Colonic mucosa (tissue), 4 donors: ENCODE measurements at regions not wholly inside any gene's neighbourhood (a gene's known extent, or its start where the extent isn't known, plus 50 kb on each side); places are given as distances from the start of the nearest gene placed in this dataset.

Source experiments
- DNase-seq: peaks from one replicate; pipeline ENCODE4 v3.0.0-alpha.2; 2020
- H3K27ac ChIP-seq: fragments of 200-600 bp; one replicate; pipeline ENCODE4 v1.8.0; 2021
- H3K27me3 ChIP-seq: fragments of 200-600 bp; one replicate; pipeline ENCODE4 v1.8.0; 2021
- H3K36me3 ChIP-seq: fragments of 200-600 bp; one replicate; pipeline ENCODE4 v1.8.0; 2021
- H3K4me1 ChIP-seq: fragments of 200-600 bp; one replicate; pipeline ENCODE4 v1.8.0; 2021; ENCODE audit warnings: mild to moderate bottlenecking
- H3K4me3 ChIP-seq: fragments of 200-600 bp; one replicate; pipeline ENCODE4 v1.8.0; 2021
- H3K9ac ChIP-seq, 2 donors: one replicate each; pipeline ENCODE4 v1.7.0; 2013; ENCODE audit warnings: control low read depth in 2 of 2, low read depth in 2 of 2, low read length in 2 of 2
- H3K9me3 ChIP-seq: fragments of 200-600 bp; one replicate; pipeline ENCODE4 v1.8.0; 2021
- intact Hi-C: fragments of 100-400 bp; cut with DNase I; formaldehyde crosslinking; loops from one replicate; pipeline ENCODE4 v1.14.1; 2022
- TF ChIP-seq, protein P1 (sequence below): fragments of 200-600 bp; IDR thresholded peaks from one replicate; pipeline ENCODE4 v1.8.0; 2022; ENCODE audit warnings: antibody characterized with exemption, mild to moderate bottlenecking
- donor health status: healthy.
- donor health status: DM: no; HTN: no; CAD: no.
- donor health status: DM: no; HTN: no; CAD: no.

DNA sequence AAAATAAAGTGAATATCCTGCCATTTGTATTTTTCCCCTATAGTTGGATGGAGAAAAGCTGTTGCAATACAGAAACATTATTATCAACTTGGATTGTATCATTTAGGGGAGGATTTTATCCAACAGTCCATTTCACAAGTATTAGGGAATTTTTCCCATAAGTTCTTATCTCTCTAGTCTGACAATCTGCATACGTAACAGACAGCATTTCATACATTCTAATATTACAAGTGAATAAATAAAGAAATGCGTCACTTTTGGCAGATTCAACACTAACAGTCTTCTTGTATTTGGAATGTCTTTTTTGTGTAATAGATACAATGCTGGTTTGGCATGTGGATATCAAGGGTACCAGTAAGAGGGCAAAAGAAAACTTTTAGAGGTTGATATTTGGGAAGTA, 795.3 kb upstream of the ARRDC4 start:
- Histone ChIP-seq H3K4me3 (no peak overlapping the region), H3K27me3 (no peaks in the 10 kb centered on the region), H3K9ac (no peak overlapping the region), H3K9me3 (no peaks in the 10 kb centered on the region), H3K36me3 (no peaks in the 10 kb centered on the region), H3K4me1 (no peaks in the 10 kb centered on the region), H3K27ac (no peak overlapping the region)
- TF ChIP-seq, protein P1, sequence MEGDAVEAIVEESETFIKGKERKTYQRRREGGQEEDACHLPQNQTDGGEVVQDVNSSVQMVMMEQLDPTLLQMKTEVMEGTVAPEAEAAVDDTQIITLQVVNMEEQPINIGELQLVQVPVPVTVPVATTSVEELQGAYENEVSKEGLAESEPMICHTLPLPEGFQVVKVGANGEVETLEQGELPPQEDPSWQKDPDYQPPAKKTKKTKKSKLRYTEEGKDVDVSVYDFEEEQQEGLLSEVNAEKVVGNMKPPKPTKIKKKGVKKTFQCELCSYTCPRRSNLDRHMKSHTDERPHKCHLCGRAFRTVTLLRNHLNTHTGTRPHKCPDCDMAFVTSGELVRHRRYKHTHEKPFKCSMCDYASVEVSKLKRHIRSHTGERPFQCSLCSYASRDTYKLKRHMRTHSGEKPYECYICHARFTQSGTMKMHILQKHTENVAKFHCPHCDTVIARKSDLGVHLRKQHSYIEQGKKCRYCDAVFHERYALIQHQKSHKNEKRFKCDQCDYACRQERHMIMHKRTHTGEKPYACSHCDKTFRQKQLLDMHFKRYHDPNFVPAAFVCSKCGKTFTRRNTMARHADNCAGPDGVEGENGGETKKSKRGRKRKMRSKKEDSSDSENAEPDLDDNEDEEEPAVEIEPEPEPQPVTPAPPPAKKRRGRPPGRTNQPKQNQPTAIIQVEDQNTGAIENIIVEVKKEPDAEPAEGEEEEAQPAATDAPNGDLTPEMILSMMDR = no peak
- intact Hi-C loops = no loop called here
- DNase-seq = no peak

DNA sequence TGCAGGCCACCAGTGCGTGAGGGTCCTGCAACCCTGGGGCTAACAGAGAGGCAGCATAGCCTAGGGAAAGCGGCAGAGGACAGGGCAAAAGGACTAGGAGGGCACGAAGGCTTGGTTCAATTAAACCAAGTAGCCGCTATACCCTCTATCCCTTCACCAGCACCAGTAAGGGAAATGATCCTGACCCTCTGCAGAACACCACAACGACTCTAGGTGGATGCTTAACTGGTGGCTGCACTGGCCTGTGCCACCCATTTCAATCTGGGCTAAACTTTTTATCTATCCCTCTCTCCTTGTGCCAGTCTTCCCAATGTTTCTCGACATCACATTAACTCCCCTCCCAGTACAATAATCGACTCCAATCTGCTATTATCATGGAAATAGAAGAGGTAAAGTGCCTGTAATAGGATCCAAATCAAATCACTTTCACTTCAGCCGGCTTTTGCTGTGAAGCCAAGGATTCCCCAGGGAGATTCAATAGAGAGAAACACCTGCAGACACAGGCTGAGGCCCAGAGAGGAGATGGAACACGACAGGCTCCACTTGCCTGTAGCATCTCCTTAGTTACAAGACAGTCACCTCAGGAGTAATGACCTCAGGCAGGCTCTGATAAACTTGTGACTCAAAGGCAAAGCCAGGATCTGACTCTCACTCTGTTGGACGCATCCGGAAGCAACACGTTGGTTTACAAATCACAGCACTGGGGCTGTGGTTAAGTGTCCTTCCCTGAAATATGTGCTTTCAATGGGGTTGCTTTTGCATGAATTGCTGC, 791.6 kb upstream of the ARRDC4 start:
- H3K9ac ChIP-seq = no peak overlapping the region
- no peaks in the 10 kb centered on the region for H3K36me3 ChIP-seq
- DNase-seq = no peak
- no peak overlapping the region for H3K27ac ChIP-seq
- TF ChIP-seq, protein P1 = no peak
- no peak overlapping the region for H3K4me3 ChIP-seq
- H3K27me3 ChIP-seq = no peaks in the 10 kb centered on the region
- no peaks in the 10 kb centered on the region for H3K4me1 ChIP-seq
- intact Hi-C loops = no loop called here
- no peaks in the 10 kb centered on the region for H3K9me3 ChIP-seq

- Histone ChIP-seq H3K9ac (no peak overlapping the region), H3K27me3 (no peaks in the 10 kb centered on the region), H3K36me3 (no peaks in the 10 kb centered on the region), H3K4me1 (no peaks in the 10 kb centered on the region), H3K4me3 (no peak overlapping the region), H3K27ac (no peak overlapping the region), H3K9me3 (no peaks in the 10 kb centered on the region)
- TF ChIP-seq, protein P1 = no peak
- no peak for DNase-seq
- intact Hi-C loops = no loop called here
Measured at GRCh38 chr15:97171556-97171955, 788.9 kb upstream of the ARRDC4 start.

DNA sequence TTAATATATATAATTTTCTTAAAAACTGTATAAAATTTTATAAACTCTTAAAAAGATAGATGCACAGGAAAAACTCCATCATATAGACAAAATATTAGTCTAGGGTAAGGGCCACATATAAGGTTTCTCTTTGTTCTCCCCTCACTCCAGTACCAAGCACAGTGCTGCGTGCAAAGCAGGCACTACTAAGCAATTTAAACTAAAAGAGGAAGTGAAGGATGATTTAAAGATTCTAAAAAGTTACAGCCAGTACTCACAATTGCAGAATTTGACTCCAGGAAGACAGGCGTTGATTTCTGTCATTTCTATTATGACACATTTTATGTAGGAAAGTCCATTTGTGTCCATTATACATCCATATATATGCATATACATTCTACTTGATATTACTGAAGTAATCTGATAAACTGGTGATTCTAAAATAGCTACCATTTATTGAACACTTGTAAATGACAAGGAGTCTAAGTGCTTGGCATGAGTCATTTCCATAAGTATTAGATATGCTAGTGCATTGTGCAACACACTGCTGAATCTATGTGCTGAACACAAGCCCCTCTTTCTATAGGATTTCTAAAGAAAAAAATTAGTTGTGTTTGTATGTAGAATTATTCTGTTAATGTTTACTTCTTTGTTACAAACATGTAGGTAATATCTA, 785.5 kb upstream of the ARRDC4 start:
- H3K27me3 ChIP-seq = no peaks in the 10 kb centered on the region
- intact Hi-C loops = no loop called here

DNA sequence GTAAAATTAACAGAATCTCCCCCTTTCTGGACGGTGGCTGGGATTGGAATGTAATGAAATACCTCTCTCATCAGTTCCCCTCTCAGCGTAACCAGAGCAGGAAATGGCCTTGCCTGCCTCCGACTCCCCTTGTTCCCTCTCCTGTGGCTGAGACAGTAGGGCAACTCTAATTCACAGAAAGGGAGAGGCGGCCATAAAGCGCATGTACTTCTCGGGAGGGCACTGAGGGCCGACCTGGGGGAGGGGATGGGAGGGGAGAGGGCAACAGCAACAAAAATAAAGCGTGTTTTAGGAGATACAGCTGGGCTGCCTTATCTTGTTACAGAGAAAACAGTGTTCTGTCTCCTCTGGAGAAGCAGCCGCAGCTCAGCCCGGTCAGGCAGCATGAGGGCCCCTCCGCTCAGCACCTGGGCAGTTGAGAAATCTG, 783.3 kb upstream of the ARRDC4 start:
- no peak for DNase-seq
- Histone ChIP-seq H3K4me3 (no peak overlapping the region), H3K27me3 (no peaks in the 10 kb centered on the region), H3K27ac (no peak overlapping the region), H3K9ac (no peak overlapping the region), H3K9me3 (no peaks in the 10 kb centered on the region), H3K36me3 (no peaks in the 10 kb centered on the region), H3K4me1 (no peaks in the 10 kb centered on the region)
- TF ChIP-seq, protein P1 = no peak
- intact Hi-C loops = no loop called here

More for the DNA sequence above, 785.5 kb upstream of the ARRDC4 start:
- TF ChIP-seq, protein P1 = no peak
- Histone ChIP-seq H3K36me3 (no peaks in the 10 kb centered on the region), H3K9me3 (no peaks in the 10 kb centered on the region), H3K9ac (no peak overlapping the region), H3K4me1 (no peaks in the 10 kb centered on the region), H3K27ac (no peak overlapping the region), H3K4me3 (no peak overlapping the region)
- no peak for DNase-seq
